Neural cell (in vitro differentiated cells): ENCODE measurements at regions not wholly inside any gene's neighbourhood (a gene's known extent, or its start where the extent isn't known, plus 50 kb on each side); places are given as distances from the start of the nearest gene placed in this dataset.

ENCODE experiments used
- EP300 ChIP-seq: fragments of 450-650 bp; conservative IDR thresholded peaks from 2 replicates; pipeline ENCODE4 v1.6.1; 2014; ENCODE audit warnings: antibody characterized with exemption, mild to moderate bottlenecking, moderate library complexity; ENCODE audit not compliant: poor library complexity, severe bottlenecking
- EZH2 ChIP-seq: fragments of 200-600, 300-800 bp; shearing (Covaris generic), sonication (generic); IDR thresholded peaks from 2 replicates; pipeline ENCODE4 v1.6.1; 2014; ENCODE audit warnings: antibody characterized with exemption, low read length, borderline replicate concordance, mild to moderate bottlenecking; ENCODE audit not compliant: insufficient read depth, poor library complexity, severe bottlenecking
- MXI1 ChIP-seq: fragments of 450-650 bp; conservative IDR thresholded peaks from 2 replicates; pipeline ENCODE4 v1.6.1; 2014; ENCODE audit warnings: antibody characterized with exemption, mild to moderate bottlenecking; ENCODE audit not compliant: poor library complexity, severe bottlenecking
- POLR2AphosphoS5 ChIP-seq: IDR thresholded peaks from 2 replicates; pipeline ENCODE4 v1.6.1; 2012
- RAD21 ChIP-seq: fragments of 450-650 bp; conservative IDR thresholded peaks from 2 replicates; pipeline ENCODE4 v1.6.1; 2014; ENCODE audit warnings: antibody characterized with exemption, mild to moderate bottlenecking, moderate library complexity
- SMC3 ChIP-seq: fragments of 450-650 bp; conservative IDR thresholded peaks from 2 replicates; pipeline ENCODE4 v1.6.1; 2014; ENCODE audit warnings: antibody characterized with exemption, mild to moderate bottlenecking, moderate library complexity; ENCODE audit not compliant: poor library complexity
- TAF1 ChIP-seq: IDR thresholded peaks from 2 replicates; pipeline ENCODE4 v1.6.1; 2012; ENCODE audit warnings: low read depth
- TF ChIP-seq, protein P1 (sequence below): IDR thresholded peaks from 2 replicates; pipeline ENCODE4 v1.6.1; 2012; ENCODE audit warnings: borderline replicate concordance
- TF ChIP-seq, protein P2 (sequence below): fragments of 450-650 bp; IDR thresholded peaks from 2 replicates; pipeline ENCODE4 v1.5.1; 2014; ENCODE audit warnings: antibody characterized with exemption, mild to moderate bottlenecking, moderate library complexity; ENCODE audit not compliant: poor library complexity, severe bottlenecking

DNA sequence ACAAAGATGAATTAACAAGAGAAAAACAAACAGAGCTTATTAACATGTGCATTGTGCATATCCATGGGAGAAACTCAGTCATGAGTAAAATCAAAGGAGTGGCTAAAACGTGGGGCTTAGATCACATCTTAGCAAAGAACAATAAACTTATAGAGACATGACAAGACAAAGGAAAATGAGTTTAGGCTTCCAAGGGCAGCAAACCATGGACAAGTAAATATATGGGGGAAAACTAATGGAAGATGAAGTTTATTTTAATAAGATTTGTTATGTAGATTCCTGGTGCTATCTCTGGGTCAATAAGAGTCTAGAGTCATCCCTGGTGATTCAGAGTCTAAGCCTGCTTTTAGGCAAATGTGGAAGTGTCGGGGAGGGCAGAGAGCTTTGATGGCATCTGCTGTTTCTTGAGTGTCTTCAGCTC is 87.2 kb upstream of the PLPP4 start:
- TF ChIP-seq TAF1 (no peak), SMC3 (no peak), EZH2 (no peak), RAD21 (no peak), POLR2AphosphoS5 (no peak), EP300 (no peak), MXI1 (no peak)
- TF ChIP-seq, protein P1, sequence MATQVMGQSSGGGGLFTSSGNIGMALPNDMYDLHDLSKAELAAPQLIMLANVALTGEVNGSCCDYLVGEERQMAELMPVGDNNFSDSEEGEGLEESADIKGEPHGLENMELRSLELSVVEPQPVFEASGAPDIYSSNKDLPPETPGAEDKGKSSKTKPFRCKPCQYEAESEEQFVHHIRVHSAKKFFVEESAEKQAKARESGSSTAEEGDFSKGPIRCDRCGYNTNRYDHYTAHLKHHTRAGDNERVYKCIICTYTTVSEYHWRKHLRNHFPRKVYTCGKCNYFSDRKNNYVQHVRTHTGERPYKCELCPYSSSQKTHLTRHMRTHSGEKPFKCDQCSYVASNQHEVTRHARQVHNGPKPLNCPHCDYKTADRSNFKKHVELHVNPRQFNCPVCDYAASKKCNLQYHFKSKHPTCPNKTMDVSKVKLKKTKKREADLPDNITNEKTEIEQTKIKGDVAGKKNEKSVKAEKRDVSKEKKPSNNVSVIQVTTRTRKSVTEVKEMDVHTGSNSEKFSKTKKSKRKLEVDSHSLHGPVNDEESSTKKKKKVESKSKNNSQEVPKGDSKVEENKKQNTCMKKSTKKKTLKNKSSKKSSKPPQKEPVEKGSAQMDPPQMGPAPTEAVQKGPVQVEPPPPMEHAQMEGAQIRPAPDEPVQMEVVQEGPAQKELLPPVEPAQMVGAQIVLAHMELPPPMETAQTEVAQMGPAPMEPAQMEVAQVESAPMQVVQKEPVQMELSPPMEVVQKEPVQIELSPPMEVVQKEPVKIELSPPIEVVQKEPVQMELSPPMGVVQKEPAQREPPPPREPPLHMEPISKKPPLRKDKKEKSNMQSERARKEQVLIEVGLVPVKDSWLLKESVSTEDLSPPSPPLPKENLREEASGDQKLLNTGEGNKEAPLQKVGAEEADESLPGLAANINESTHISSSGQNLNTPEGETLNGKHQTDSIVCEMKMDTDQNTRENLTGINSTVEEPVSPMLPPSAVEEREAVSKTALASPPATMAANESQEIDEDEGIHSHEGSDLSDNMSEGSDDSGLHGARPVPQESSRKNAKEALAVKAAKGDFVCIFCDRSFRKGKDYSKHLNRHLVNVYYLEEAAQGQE = no peak
- TF ChIP-seq, protein P2, sequence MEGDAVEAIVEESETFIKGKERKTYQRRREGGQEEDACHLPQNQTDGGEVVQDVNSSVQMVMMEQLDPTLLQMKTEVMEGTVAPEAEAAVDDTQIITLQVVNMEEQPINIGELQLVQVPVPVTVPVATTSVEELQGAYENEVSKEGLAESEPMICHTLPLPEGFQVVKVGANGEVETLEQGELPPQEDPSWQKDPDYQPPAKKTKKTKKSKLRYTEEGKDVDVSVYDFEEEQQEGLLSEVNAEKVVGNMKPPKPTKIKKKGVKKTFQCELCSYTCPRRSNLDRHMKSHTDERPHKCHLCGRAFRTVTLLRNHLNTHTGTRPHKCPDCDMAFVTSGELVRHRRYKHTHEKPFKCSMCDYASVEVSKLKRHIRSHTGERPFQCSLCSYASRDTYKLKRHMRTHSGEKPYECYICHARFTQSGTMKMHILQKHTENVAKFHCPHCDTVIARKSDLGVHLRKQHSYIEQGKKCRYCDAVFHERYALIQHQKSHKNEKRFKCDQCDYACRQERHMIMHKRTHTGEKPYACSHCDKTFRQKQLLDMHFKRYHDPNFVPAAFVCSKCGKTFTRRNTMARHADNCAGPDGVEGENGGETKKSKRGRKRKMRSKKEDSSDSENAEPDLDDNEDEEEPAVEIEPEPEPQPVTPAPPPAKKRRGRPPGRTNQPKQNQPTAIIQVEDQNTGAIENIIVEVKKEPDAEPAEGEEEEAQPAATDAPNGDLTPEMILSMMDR = no peak
